ENCODE measurements at regions not wholly inside any gene's neighbourhood (a gene's known extent, or its start where the extent isn't known, plus 50 kb on each side); places are given as distances from the start of the nearest gene placed in this dataset.

- CTCF ChIA-PET = no interaction called here
Measured at GRCh38 chr5:3954633-3955032, 359.0 kb downstream of the IRX1 start.

GRCh38 chr5:3957658-3958057 is 362.0 kb downstream of the IRX1 start:
- Histone ChIP-seq H3K4me3 (ENCODE audit: low read length) (no peak overlapping the region), H3K27ac (ENCODE audit: low read depth, low read length) (no peak overlapping the region), H3K9me3 (ENCODE audit: low read length) (no peaks in the 10 kb centered on the region), H3K27me3 (ENCODE audit: insufficient read depth, low read length, poor library complexity, severe bottlenecking) (no peaks in the 10 kb centered on the region), H3K4me1 (ENCODE audit: insufficient read depth, low read length) (no peaks in the 10 kb centered on the region), H3K36me3 (ENCODE audit: insufficient read depth, low read length) (no peaks in the 10 kb centered on the region)
- Mint-ChIP-seq H3K9me3 (peaks cover 3 to 30% (median 15%) of the 10 kb centered on the region in 5 donors), H3K36me3 (peaks cover 0 to 5% (median 0%) of the 10 kb centered on the region in 3 donors), H3K4me1 (no peaks in the 10 kb centered on the region), H3K4me3 (no peak overlapping the region), H3K27me3 (no peaks in the 10 kb centered on the region), H3K27ac (no peak overlapping the region)
- no peak for DNase-seq
- POLR2A ChIA-PET = no interaction called here
- CTCF ChIA-PET = no interaction called here

More at GRCh38 chr5:3954633-3955032, 359.0 kb downstream of the IRX1 start:
- no peaks in the 10 kb centered on the region for H3K4me1 Mint-ChIP-seq
- POLR2A ChIA-PET = no interaction called here
- Histone ChIP-seq H3K4me3 (ENCODE audit: low read length) (no peak overlapping the region), H3K9me3 (ENCODE audit: low read length) (no peaks in the 10 kb centered on the region), H3K27me3 (ENCODE audit: insufficient read depth, low read length, poor library complexity, severe bottlenecking) (no peaks in the 10 kb centered on the region), H3K36me3 (ENCODE audit: insufficient read depth, low read length) (no peaks in the 10 kb centered on the region), H3K4me1 (ENCODE audit: insufficient read depth, low read length) (no peaks in the 10 kb centered on the region), H3K27ac (ENCODE audit: low read depth, low read length) (no peak overlapping the region)
- no peak for DNase-seq
- no peaks in the 10 kb centered on the region for H3K36me3 Mint-ChIP-seq
- H3K27ac Mint-ChIP-seq = no peak overlapping the region
- H3K27me3 Mint-ChIP-seq = no peaks in the 10 kb centered on the region
- no peak overlapping the region for H3K4me3 Mint-ChIP-seq
- peaks cover 0 to 19% (median 18%) of the 10 kb centered on the region in 5 donors for H3K9me3 Mint-ChIP-seq

GRCh38 chr5:3958389-3958788 is 362.8 kb downstream of the IRX1 start:
- no peak for DNase-seq
- ChIA-PET CTCF (no interaction called here), POLR2A (no interaction called here)
- no peaks in the 10 kb centered on the region for H3K36me3 ChIP-seq (ENCODE audit: insufficient read depth, low read length)
- no peaks in the 10 kb centered on the region for H3K4me1 ChIP-seq (ENCODE audit: insufficient read depth, low read length)
- no peaks in the 10 kb centered on the region for H3K9me3 ChIP-seq (ENCODE audit: low read length)
- no peak overlapping the region for H3K4me3 ChIP-seq (ENCODE audit: low read length)
- Mint-ChIP-seq H3K27me3 (no peaks in the 10 kb centered on the region), H3K27ac (no peak overlapping the region), H3K36me3 (peaks cover 0 to 5% (median 0%) of the 10 kb centered on the region in 3 donors), H3K4me3 (no peak overlapping the region), H3K4me1 (no peaks in the 10 kb centered on the region), H3K9me3 (peaks cover 4 to 28% (median 16%) of the 10 kb centered on the region in 5 donors)
- no peak overlapping the region for H3K27ac ChIP-seq (ENCODE audit: low read depth, low read length)
- no peaks in the 10 kb centered on the region for H3K27me3 ChIP-seq (ENCODE audit: insufficient read depth, low read length, poor library complexity, severe bottlenecking)

GRCh38 chr5:3962113-3962512 is 366.5 kb downstream of the IRX1 start:
- ChIA-PET CTCF (no interaction called here), POLR2A (no interaction called here)
- Histone ChIP-seq H3K27me3 (ENCODE audit: insufficient read depth, low read length, poor library complexity, severe bottlenecking) (no peaks in the 10 kb centered on the region), H3K4me3 (ENCODE audit: low read length) (no peak overlapping the region), H3K27ac (ENCODE audit: low read depth, low read length) (no peak overlapping the region), H3K4me1 (ENCODE audit: insufficient read depth, low read length) (no peaks in the 10 kb centered on the region), H3K9me3 (ENCODE audit: low read length) (no peaks in the 10 kb centered on the region), H3K36me3 (ENCODE audit: insufficient read depth, low read length) (no peaks in the 10 kb centered on the region)
- DNase-seq = no peak
- Mint-ChIP-seq H3K27me3 (peaks cover 0 to 1% of the 10 kb centered on the region in 2 donors), H3K4me3 (no peak overlapping the region), H3K4me1 (no peaks in the 10 kb centered on the region), H3K36me3 (peaks cover 0 to 5% (median 0%) of the 10 kb centered on the region in 3 donors), H3K9me3 (peaks cover 7 to 29% (median 19%) of the 10 kb centered on the region in 5 donors), H3K27ac (no peak overlapping the region)

GRCh38 chr5:3963652-3964051 is 368.0 kb downstream of the IRX1 start:
- H3K36me3 Mint-ChIP-seq = peaks cover 0 to 5% (median 0%) of the 10 kb centered on the region in 3 donors
- H3K4me1 Mint-ChIP-seq = no peaks in the 10 kb centered on the region
- no peak overlapping the region for H3K27ac ChIP-seq (ENCODE audit: low read depth, low read length)
- H3K4me1 ChIP-seq (ENCODE audit: insufficient read depth, low read length) = no peaks in the 10 kb centered on the region
- no peak overlapping the region for H3K4me3 Mint-ChIP-seq
- H3K9me3 Mint-ChIP-seq = peaks cover 7 to 32% (median 24%) of the 10 kb centered on the region in 5 donors
- H3K9me3 ChIP-seq (ENCODE audit: low read length) = no peaks in the 10 kb centered on the region
- no peaks in the 10 kb centered on the region for H3K36me3 ChIP-seq (ENCODE audit: insufficient read depth, low read length)
- ChIA-PET POLR2A (no interaction called here), CTCF (no interaction called here)
- no peaks in the 10 kb centered on the region for H3K27me3 ChIP-seq (ENCODE audit: insufficient read depth, low read length, poor library complexity, severe bottlenecking)
- no peak for DNase-seq
- H3K27ac Mint-ChIP-seq = peak overlapping the region in 1 of 8 donors; percentile 17
- H3K4me3 ChIP-seq (ENCODE audit: low read length) = no peak overlapping the region
- H3K27me3 Mint-ChIP-seq = peaks cover 0 to 1% of the 10 kb centered on the region in 2 donors

GRCh38 chr5:3980156-3980555 is 384.5 kb downstream of the IRX1 start:
- POLR2A ChIA-PET = no interaction called here
- H3K9me3 Mint-ChIP-seq = peaks cover under 1 to 34% (median 8%) of the 10 kb centered on the region in 5 donors

GRCh38 chr5:3987867-3988266 is 392.2 kb downstream of the IRX1 start:
- H3K4me1 Mint-ChIP-seq = no peaks in the 10 kb centered on the region
- H3K4me3 ChIP-seq (ENCODE audit: low read length) = no peak overlapping the region
- no peaks in the 10 kb centered on the region for H3K4me1 ChIP-seq (ENCODE audit: insufficient read depth, low read length)
- no peaks in the 10 kb centered on the region for H3K9me3 ChIP-seq (ENCODE audit: low read length)
- no peak overlapping the region for H3K4me3 Mint-ChIP-seq
- no peak overlapping the region for H3K27ac Mint-ChIP-seq
- H3K36me3 Mint-ChIP-seq = peaks cover 0 to 2% (median 0%) of the 10 kb centered on the region in 3 donors
- DNase-seq = no peak
- H3K27me3 ChIP-seq (ENCODE audit: insufficient read depth, low read length, poor library complexity, severe bottlenecking) = no peaks in the 10 kb centered on the region
- H3K36me3 ChIP-seq (ENCODE audit: insufficient read depth, low read length) = no peaks in the 10 kb centered on the region
- ChIA-PET CTCF (no interaction called here), POLR2A (no interaction called here)
- H3K9me3 Mint-ChIP-seq = peaks cover 5 to 22% (median 7%) of the 10 kb centered on the region in 5 donors
- no peak overlapping the region for H3K27ac ChIP-seq (ENCODE audit: low read depth, low read length)
- no peaks in the 10 kb centered on the region for H3K27me3 Mint-ChIP-seq

More at GRCh38 chr5:3980156-3980555, 384.5 kb downstream of the IRX1 start:
- no peaks in the 10 kb centered on the region for H3K36me3 Mint-ChIP-seq
- no peak for DNase-seq
- CTCF ChIA-PET = no interaction called here
- no peak overlapping the region for H3K4me3 Mint-ChIP-seq
- Histone ChIP-seq H3K4me3 (ENCODE audit: low read length) (no peak overlapping the region), H3K27ac (ENCODE audit: low read depth, low read length) (no peak overlapping the region), H3K9me3 (ENCODE audit: low read length) (no peaks in the 10 kb centered on the region), H3K36me3 (ENCODE audit: insufficient read depth, low read length) (no peaks in the 10 kb centered on the region), H3K4me1 (ENCODE audit: insufficient read depth, low read length) (no peaks in the 10 kb centered on the region), H3K27me3 (ENCODE audit: insufficient read depth, low read length, poor library complexity, severe bottlenecking) (no peaks in the 10 kb centered on the region)
- H3K27ac Mint-ChIP-seq = no peak overlapping the region
- no peaks in the 10 kb centered on the region for H3K4me1 Mint-ChIP-seq
- no peaks in the 10 kb centered on the region for H3K27me3 Mint-ChIP-seq

GRCh38 chr5:3993856-3994473 is 398.3 kb downstream of the IRX1 start:
- Mint-ChIP-seq H3K27me3 (no peaks in the 10 kb centered on the region), H3K4me1 (no peaks in the 10 kb centered on the region), H3K36me3 (no peaks in the 10 kb centered on the region), H3K27ac (no peak overlapping the region), H3K4me3 (no peak overlapping the region), H3K9me3 (peaks cover 4 to 23% (median 12%) of the 10 kb centered on the region in 5 donors)
- no peaks in the 10 kb centered on the region for H3K27me3 ChIP-seq (ENCODE audit: insufficient read depth, low read length, poor library complexity, severe bottlenecking)
- POLR2A ChIA-PET = no interaction called here
- H3K4me3 ChIP-seq (ENCODE audit: low read length) = no peak overlapping the region
- no peak overlapping the region for H3K27ac ChIP-seq (ENCODE audit: low read depth, low read length)
- no peaks in the 10 kb centered on the region for H3K4me1 ChIP-seq (ENCODE audit: insufficient read depth, low read length)
- CTCF ChIA-PET = no interaction called here
- DNase-seq = no peak
- H3K36me3 ChIP-seq (ENCODE audit: insufficient read depth, low read length) = no peaks in the 10 kb centered on the region
- H3K9me3 ChIP-seq (ENCODE audit: low read length) = no peaks in the 10 kb centered on the region

Measured in CD8-positive, alpha-beta memory T cell (primary cell).